AG04450 (cell line): ENCODE measurements at regions not wholly inside any gene's neighbourhood (a gene's known extent, or its start where the extent isn't known, plus 50 kb on each side); places are given as distances from the start of the nearest gene placed in this dataset.
A peak's percentile ranks its signal among the peaks of the same experiment; 100 is the strongest.

Experiments used
- CTCF ChIA-PET: fragments of 300-600, 350-600 bp; formaldehyde crosslinking; extraction: SDS; loops from one replicate; lab custom pipeline; 2022; ENCODE audit warnings: antibody characterized with exemption, inconsistent platforms; lab: Charles Lee
- POLR2A ChIA-PET: fragments of 350-600 bp; formaldehyde crosslinking; extraction: SDS; loops from one replicate; lab custom pipeline; 2021; ENCODE audit warnings: antibody characterized with exemption, inconsistent platforms; lab: Yijun Ruan, JAX
- DNase-seq: peaks from one replicate; pipeline ENCODE4 v3.0.0-alpha.2; 2011; ENCODE audit warnings: low read depth, low spot score
- H3K27ac ChIP-seq: one replicate; pipeline ENCODE4 v1.5.1; 2012; ENCODE audit warnings: low read depth, low read length, control low read depth
- H3K27me3 ChIP-seq: one replicate; pipeline ENCODE4 v1.6.0; 2012; ENCODE audit warnings: low read length; ENCODE audit not compliant: control insufficient read depth, insufficient read depth
- H3K4me3 ChIP-seq: 2 replicates; pipeline ENCODE4 v1.5.1; 2011; ENCODE audit warnings: mild to moderate bottlenecking, low read depth, low read length, control low read depth
- H3K9me3 ChIP-seq: 2 replicates; pipeline ENCODE4 v1.5.1; 2012; ENCODE audit warnings: low read length; ENCODE audit not compliant: control insufficient read depth, insufficient read depth
- CTCF ChIP-seq: IDR thresholded peaks from 2 replicates; pipeline ENCODE4 v1.5.1; 2011; ENCODE audit warnings: low read depth, low read length, control low read depth, inconsistent platforms

- H3K27me3 ChIP-seq: peaks cover 3% of the 10 kb centered on the region
- ChIA-PET POLR2A (no interaction called here), CTCF (no interaction called here)
- peaks cover 20% of the 10 kb centered on the region for H3K9me3 ChIP-seq
- DNase-seq: no peak
- no peak for TF ChIP-seq CTCF
- no peak overlapping the region for H3K27ac ChIP-seq
- H3K4me3 ChIP-seq: no peak overlapping the region
Measured at GRCh38 chr6:168909288-168909687, 344.4 kb downstream of the THBS2 start.

GRCh38 chr6:168908887-168909286 is 344.8 kb downstream of the THBS2 start:
- peak; percentile 27 for DNase-seq
- CTCF ChIA-PET: interaction anchor here (0.6 kb wide), 1 partner anchor 27 kb away, joined by 4 read pairs; no protein-coding TSS in a partner anchor
- TF ChIP-seq CTCF: peak; percentile 36; the same call in 1 of the 2 replicates
- peaks cover 17% of the 10 kb centered on the region for H3K9me3 ChIP-seq
- POLR2A ChIA-PET: no interaction called here
- H3K4me3 ChIP-seq: no peak overlapping the region
- peaks cover 3% of the 10 kb centered on the region for H3K27me3 ChIP-seq
- no peak overlapping the region for H3K27ac ChIP-seq

GRCh38 chr6:168908166-168908565 is 345.5 kb downstream of the THBS2 start:
- no peak for DNase-seq
- CTCF ChIA-PET: no interaction called here

GRCh38 chr6:168906391-168906790 is 347.3 kb downstream of the THBS2 start:
- Histone ChIP-seq H3K27me3 (peaks cover 3% of the 10 kb centered on the region), H3K27ac (no peak overlapping the region), H3K9me3 (peaks cover 13% of the 10 kb centered on the region), H3K4me3 (no peak overlapping the region)
- no peak for TF ChIP-seq CTCF
- ChIA-PET POLR2A (no interaction called here), CTCF (no interaction called here)
- no peak for DNase-seq

More at GRCh38 chr6:168908166-168908565, 345.5 kb downstream of the THBS2 start:
- no peak overlapping the region for H3K27ac ChIP-seq
- H3K4me3 ChIP-seq: no peak overlapping the region
- no peak for TF ChIP-seq CTCF
- peaks cover 3% of the 10 kb centered on the region for H3K27me3 ChIP-seq
- POLR2A ChIA-PET: no interaction called here
- peaks cover 12% of the 10 kb centered on the region for H3K9me3 ChIP-seq

- POLR2A ChIA-PET: no interaction called here
- no peak for DNase-seq
- CTCF ChIA-PET: no interaction called here
- Histone ChIP-seq H3K4me3 (no peak overlapping the region), H3K27ac (no peak overlapping the region), H3K9me3 (peaks cover 16% of the 10 kb centered on the region), H3K27me3 (peaks cover 3% of the 10 kb centered on the region)
- TF ChIP-seq CTCF: no peak
Measured at GRCh38 chr6:168905451-168906090, 348.1 kb downstream of the THBS2 start.
